Endothelial cell of umbilical vein (primary cell): ENCODE measurements at regions not wholly inside any gene's neighbourhood (a gene's known extent, or its start where the extent isn't known, plus 50 kb on each side); places are given as distances from the start of the nearest gene placed in this dataset.

Source experiments
- BruUV-seq: library from RNA; stranded (reverse); fragments of 400-500 nt; replicated peaks from 2 replicates; lab custom pipeline; 2021; lab: Mats Ljungman, UMichigan
- CTCF ChIA-PET: fragments of 300-600, 350-600 bp; sonication (Branson Sonifier 250); formaldehyde crosslinking; loops from one replicate; lab custom pipeline; 2021; ENCODE audit warnings: antibody characterized with exemption, inconsistent platforms; lab: Charles Lee
- POLR2A ChIA-PET: fragments of 300-600, 350-600 bp; sonication (Branson Sonifier 250); formaldehyde crosslinking; loops from one replicate; lab custom pipeline; 2021; ENCODE audit warnings: antibody characterized with exemption, inconsistent platforms; lab: Charles Lee
- DNase-seq: peaks from one replicate; pipeline ENCODE4 v3.0.0-alpha.2; 2011; ENCODE audit warnings: low read depth, low spot score
- FAIRE-seq: peaks from 2 replicates; lab custom pipeline; 2011; peaks lifted over from hg19 to GRCh38; lab: Jason Lieb, UNC
- H2AFZ ChIP-seq: 2 replicates; pipeline ENCODE4 v1.6.0; 2012; ENCODE audit warnings: low read depth, low read length, control low read depth, inconsistent platforms
- H3K27ac ChIP-seq: 2 replicates; pipeline ENCODE4 v1.5.1; 2011; ENCODE audit warnings: low read depth, mild to moderate bottlenecking, control low read depth, low read length, moderate library complexity; ENCODE audit not compliant: insufficient read depth
- H3K27me3 ChIP-seq, 2 experiments: 2 replicates each; pipeline versions ENCODE4 v1.6.0 to v1.6.1; 2011; ENCODE audit warnings: low read length in 2 of 2, mixed read lengths in 1 of 2; ENCODE audit not compliant: control insufficient read depth in 2 of 2, insufficient read depth in 2 of 2
- H3K36me3 ChIP-seq, 2 experiments: 2 replicates in 1 of 2; 3 replicates in 1 of 2; pipeline ENCODE4 v1.5.1; 2011; ENCODE audit warnings: low read length in 2 of 2, mild to moderate bottlenecking in 1 of 2, moderate library complexity in 1 of 2; ENCODE audit not compliant: control insufficient read depth in 2 of 2, insufficient read depth in 2 of 2; ENCODE audit errors: extremely low read depth in 1 of 2
- H3K4me1 ChIP-seq: 3 replicates; pipeline ENCODE4 v1.5.1; 2011; ENCODE audit warnings: mild to moderate bottlenecking, low read length; ENCODE audit not compliant: control insufficient read depth, insufficient read depth; ENCODE audit errors: extremely low read depth
- H3K4me2 ChIP-seq: 2 replicates; pipeline ENCODE4 v1.6.1; 2011; ENCODE audit warnings: low read length, control low read depth, mixed read lengths; ENCODE audit not compliant: insufficient read depth
- H3K4me3 ChIP-seq, 3 experiments: fragments of 200-600 bp in 1 of 3; sonication (generic), shearing (Covaris generic) in 1 of 3; replicated peaks in 1 of 3; 2 replicates each; pipeline ENCODE4 v1.5.1; 2011 to 2016; ENCODE audit warnings: control low read depth in 3 of 3, low read length in 3 of 3, mild to moderate bottlenecking in 2 of 3, inconsistent platforms in 1 of 3, low read depth in 1 of 3, moderate library complexity in 1 of 3; ENCODE audit not compliant: insufficient read depth in 1 of 3
- H3K79me2 ChIP-seq: 2 replicates; pipeline ENCODE4 v1.6.0; 2012; ENCODE audit warnings: low read length, inconsistent platforms; ENCODE audit not compliant: control insufficient read depth, insufficient read depth
- H3K9ac ChIP-seq: replicated peaks from 2 replicates; pipeline ENCODE3; 2011; ENCODE audit warnings: low read length, control low read depth; ENCODE audit not compliant: insufficient read depth; ENCODE audit errors: extremely low read depth
- H3K9me1 ChIP-seq: replicated peaks from 3 replicates; pipeline ENCODE4 v1.6.0; 2011; ENCODE audit warnings: mild to moderate bottlenecking, low read length; ENCODE audit not compliant: control insufficient read depth, insufficient read depth; ENCODE audit errors: extremely low read depth
- H3K9me3 ChIP-seq: replicated peaks from 2 replicates; pipeline ENCODE4 v1.5.1; 2012; ENCODE audit warnings: low read length, inconsistent platforms; ENCODE audit not compliant: control insufficient read depth, insufficient read depth
- H4K20me1 ChIP-seq: replicated peaks from 2 replicates; pipeline ENCODE3; 2011; ENCODE audit warnings: mild to moderate bottlenecking, low read length; ENCODE audit not compliant: control insufficient read depth, insufficient read depth; ENCODE audit errors: extremely low read depth
- EZH2 ChIP-seq: IDR thresholded peaks from 2 replicates; pipeline ENCODE4 v1.6.1; 2012; ENCODE audit warnings: borderline replicate concordance, low read depth, mild to moderate bottlenecking, moderate library complexity, low read length, inconsistent platforms; ENCODE audit not compliant: severe bottlenecking
- FOS ChIP-seq: IDR thresholded peaks from 2 replicates; pipeline ENCODE4 v1.6.1; 2011; ENCODE audit warnings: mild to moderate bottlenecking, low read length, moderate library complexity, borderline replicate concordance; ENCODE audit not compliant: insufficient read depth
- GATA2 ChIP-seq: IDR thresholded peaks from 2 replicates; pipeline ENCODE4 v1.7.0; 2011; ENCODE audit warnings: low read depth, mild to moderate bottlenecking, moderate library complexity, mixed read lengths, low read length; ENCODE audit not compliant: insufficient read length, insufficient read depth
- JUN ChIP-seq: IDR thresholded peaks from 2 replicates; pipeline ENCODE4 v1.6.1; 2011; ENCODE audit warnings: borderline replicate concordance, low read depth; ENCODE audit not compliant: insufficient read length, insufficient read depth
- MYC ChIP-seq: IDR thresholded peaks from one replicate; pipeline ENCODE4 v1.6.1; 2011; ENCODE audit warnings: mild to moderate bottlenecking, low read depth, low read length
- POLR2A ChIP-seq: IDR thresholded peaks from 2 replicates; pipeline ENCODE4 v1.6.1; 2012; ENCODE audit warnings: low read depth, mild to moderate bottlenecking, control low read depth, low read length
- POLR2AphosphoS5 ChIP-seq: IDR thresholded peaks from 2 replicates; pipeline ENCODE4 v1.6.1; 2012; ENCODE audit warnings: low read depth, mild to moderate bottlenecking, control low read depth, low read length, moderate library complexity; ENCODE audit not compliant: insufficient read depth
- dilution Hi-C: fragments of 300-500 bp; cut with MboI; formaldehyde crosslinking; loops from one replicate; pipeline ENCODE4 v1.15.0; 2019; ENCODE audit warnings: low sequenced_read_pairs; ENCODE audit not compliant: extremely low pct_ligation_motif_present
- intact Hi-C: fragments of 100-400 bp; cut with micrococcal nuclease; formaldehyde crosslinking; loops from one replicate; pipeline ENCODE4 v1.10.0; 2022
- TF ChIP-seq, protein P1 (sequence below), 2 donors: IDR thresholded peaks; 1 replicate in 1 of 2; 2 replicates in 1 of 2; pipeline ENCODE4 v1.5.1; 2011; ENCODE audit warnings: low read length in 2 of 2, mild to moderate bottlenecking in 2 of 2, moderate library complexity in 2 of 2, control low read depth in 1 of 2, inconsistent platforms in 1 of 2, low read depth in 1 of 2; ENCODE audit not compliant: insufficient read depth in 1 of 2; ENCODE audit errors: extremely low read depth in 1 of 2
- TF ChIP-seq, protein P2 (sequence below): IDR thresholded peaks from 2 replicates; pipeline ENCODE4 v1.6.1; 2011; ENCODE audit not compliant: insufficient read depth, insufficient read length

DNA sequence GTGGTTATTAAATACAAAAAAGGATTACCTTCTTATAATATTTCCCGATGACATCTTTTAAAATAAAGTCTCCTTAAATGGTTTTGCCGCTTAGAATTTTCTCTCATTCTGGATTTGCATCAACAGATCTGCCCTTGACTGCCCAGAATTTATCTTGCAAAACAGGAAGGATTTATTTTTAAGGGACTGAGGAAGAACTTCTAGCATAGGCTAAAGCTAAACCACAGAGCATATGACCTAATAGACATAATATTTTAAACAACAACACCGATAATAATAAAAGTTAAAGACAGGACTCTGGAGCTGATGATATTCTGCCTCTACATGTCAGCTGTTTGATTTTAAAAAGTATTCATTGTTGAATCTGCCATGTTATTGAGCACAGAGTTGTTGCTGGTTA is 145.3 kb upstream of the ADCY2 start:
- no peaks in the 10 kb centered on the region for H4K20me1 ChIP-seq
- H3K4me3 ChIP-seq, result no peak overlapping the region
- intact Hi-C loops (no loop called here), dilution Hi-C loops (no loop called here)
- DNase-seq, result no peak
- CTCF ChIA-PET, result no interaction called here
- H3K36me3 ChIP-seq, result no peaks in the 10 kb centered on the region
- H2AFZ ChIP-seq, result no peak overlapping the region
- H3K79me2 ChIP-seq, result no peaks in the 10 kb centered on the region
- H3K4me1 ChIP-seq, result no peaks in the 10 kb centered on the region
- H3K9me3 ChIP-seq, result peaks cover 4% of the 10 kb centered on the region
- no peaks in the 10 kb centered on the region for H3K27me3 ChIP-seq
- no peak overlapping the region for H3K4me2 ChIP-seq
- no peak overlapping the region for H3K9ac ChIP-seq
- FAIRE-seq, result no peak
- POLR2A ChIA-PET, result no interaction called here
- H3K9me1 ChIP-seq, result no peaks in the 10 kb centered on the region
- TF ChIP-seq, protein P1, sequence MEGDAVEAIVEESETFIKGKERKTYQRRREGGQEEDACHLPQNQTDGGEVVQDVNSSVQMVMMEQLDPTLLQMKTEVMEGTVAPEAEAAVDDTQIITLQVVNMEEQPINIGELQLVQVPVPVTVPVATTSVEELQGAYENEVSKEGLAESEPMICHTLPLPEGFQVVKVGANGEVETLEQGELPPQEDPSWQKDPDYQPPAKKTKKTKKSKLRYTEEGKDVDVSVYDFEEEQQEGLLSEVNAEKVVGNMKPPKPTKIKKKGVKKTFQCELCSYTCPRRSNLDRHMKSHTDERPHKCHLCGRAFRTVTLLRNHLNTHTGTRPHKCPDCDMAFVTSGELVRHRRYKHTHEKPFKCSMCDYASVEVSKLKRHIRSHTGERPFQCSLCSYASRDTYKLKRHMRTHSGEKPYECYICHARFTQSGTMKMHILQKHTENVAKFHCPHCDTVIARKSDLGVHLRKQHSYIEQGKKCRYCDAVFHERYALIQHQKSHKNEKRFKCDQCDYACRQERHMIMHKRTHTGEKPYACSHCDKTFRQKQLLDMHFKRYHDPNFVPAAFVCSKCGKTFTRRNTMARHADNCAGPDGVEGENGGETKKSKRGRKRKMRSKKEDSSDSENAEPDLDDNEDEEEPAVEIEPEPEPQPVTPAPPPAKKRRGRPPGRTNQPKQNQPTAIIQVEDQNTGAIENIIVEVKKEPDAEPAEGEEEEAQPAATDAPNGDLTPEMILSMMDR (IDR thresholded peaks at IDR 0.05; ENCODE audit: extremely low read depth in 1 of 2, insufficient read depth in 1 of 2, low read depth in 1 of 2, low read length in 2 of 2), result no peak
- no peak for TF ChIP-seq MYC
- no peak overlapping the region for H3K27ac ChIP-seq
- no TSS peak for BruUV-seq

DNA sequence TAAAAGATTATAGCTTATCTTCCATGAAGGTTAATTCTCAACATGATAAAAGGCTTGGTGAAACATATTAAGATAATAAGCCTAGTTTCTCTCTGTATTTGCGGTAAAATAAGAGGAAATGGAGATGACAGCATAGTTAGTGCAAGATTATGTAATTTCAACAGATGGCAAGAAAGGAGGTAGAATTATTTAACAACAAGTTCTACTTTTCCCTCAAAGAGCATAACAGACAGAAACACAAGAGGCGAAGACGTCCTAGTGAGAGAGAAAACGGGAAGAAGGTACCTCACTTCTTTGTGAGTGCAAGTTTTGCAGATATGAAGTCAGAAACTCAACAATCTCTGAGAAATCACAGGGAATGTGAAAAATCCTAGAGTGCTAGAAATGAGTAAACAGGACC is 144.8 kb upstream of the ADCY2 start:
- no peak overlapping the region for H3K4me2 ChIP-seq
- H3K9me1 ChIP-seq, result no peaks in the 10 kb centered on the region
- FAIRE-seq (no peak), DNase-seq (no peak)
- H3K9ac ChIP-seq, result no peak overlapping the region
- TF ChIP-seq FOS (no peak), POLR2AphosphoS5 (no peak), POLR2A (no peak), JUN (no peak), MYC (no peak), EZH2 (no peak), GATA2 (no peak)
- TF ChIP-seq, protein P1 (IDR thresholded peaks at IDR 0.05; ENCODE audit: extremely low read depth in 1 of 2, insufficient read depth in 1 of 2, low read depth in 1 of 2, low read length in 2 of 2), result no peak
- TF ChIP-seq, protein P2, sequence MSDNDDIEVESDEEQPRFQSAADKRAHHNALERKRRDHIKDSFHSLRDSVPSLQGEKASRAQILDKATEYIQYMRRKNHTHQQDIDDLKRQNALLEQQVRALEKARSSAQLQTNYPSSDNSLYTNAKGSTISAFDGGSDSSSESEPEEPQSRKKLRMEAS, result no peak
- H3K36me3 ChIP-seq, result no peaks in the 10 kb centered on the region
- no peak overlapping the region for H2AFZ ChIP-seq
- H3K9me3 ChIP-seq, result peaks cover 4% of the 10 kb centered on the region
- no peaks in the 10 kb centered on the region for H3K79me2 ChIP-seq
- dilution Hi-C loops (no loop called here), intact Hi-C loops (no loop called here)
- H4K20me1 ChIP-seq, result no peaks in the 10 kb centered on the region
- ChIA-PET CTCF (no interaction called here), POLR2A (no interaction called here)
- H3K27me3 ChIP-seq, result no peaks in the 10 kb centered on the region
- H3K4me3 ChIP-seq, result no peak overlapping the region
- no TSS peak for BruUV-seq
- H3K27ac ChIP-seq, result no peak overlapping the region
- H3K4me1 ChIP-seq, result no peaks in the 10 kb centered on the region
